Activated CD8-positive, alpha-beta memory T cell treated with anti-CD3 and anti-CD28 coated beads, Interleukin-2, amount 50 U/mL, for 48 hours (primary cell): ENCODE measurements at regions not wholly inside any gene's neighbourhood (a gene's known extent, or its start where the extent isn't known, plus 50 kb on each side); places are given as distances from the start of the nearest gene placed in this dataset.
"Not testable (repeated sequence)": the region's sequence is repeated elsewhere in the genome, so short reads cannot be mapped to it uniquely, and the experiment has no call there.

ENCODE experiments used
- DNase-seq: peaks from one replicate; pipeline ENCODE4 v3.0.0-alpha.2; 2020

DNA sequence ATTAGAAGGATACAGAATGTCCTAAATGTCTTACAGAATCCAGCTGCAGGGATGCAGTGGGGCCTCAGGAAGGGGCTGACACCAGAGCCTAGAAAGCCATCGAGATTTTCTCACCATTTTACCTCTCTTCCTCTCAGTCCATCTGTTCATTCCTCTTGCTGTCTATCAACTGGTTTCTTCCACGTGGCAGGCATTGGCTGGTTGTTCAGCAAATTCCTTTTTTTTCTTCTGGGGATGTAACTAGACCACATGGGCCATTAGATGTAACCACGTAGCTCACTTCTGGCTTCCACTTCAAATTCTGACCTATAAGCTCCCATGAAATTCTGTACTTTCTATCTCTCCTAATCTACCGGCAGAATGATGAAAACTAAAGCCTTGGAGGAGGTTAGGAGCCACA is 93.6 kb upstream of the MTAP start:
- DNase-seq, result no peak

- peak; percentile 82 for DNase-seq
These were observed 92.9 kb upstream of the MTAP start for GRCh38 chr9:21709464-21710058.

- no peak for DNase-seq
These were observed 91.8 kb upstream of the MTAP start for GRCh38 chr9:21710548-21711191.

DNA sequence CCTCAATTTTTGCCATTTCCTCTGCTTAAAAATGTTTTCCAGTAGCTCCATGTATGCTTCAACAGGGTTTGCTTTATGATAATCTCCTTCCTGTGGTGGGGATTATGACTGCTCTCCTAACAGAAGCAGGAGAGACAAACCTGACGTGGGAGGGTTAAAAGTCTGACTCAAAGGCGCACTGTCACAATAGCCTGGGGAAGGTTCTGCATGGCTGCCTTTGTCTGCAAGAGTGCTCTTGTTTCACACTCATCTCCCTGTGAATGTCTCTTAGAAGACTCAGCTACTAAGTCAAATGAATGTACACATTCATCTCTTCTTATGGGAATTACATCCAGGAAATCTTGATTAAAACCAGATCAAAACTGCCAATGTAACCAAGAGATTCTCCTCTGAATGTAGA is 90.9 kb upstream of the MTAP start:
- no peak for DNase-seq

DNA sequence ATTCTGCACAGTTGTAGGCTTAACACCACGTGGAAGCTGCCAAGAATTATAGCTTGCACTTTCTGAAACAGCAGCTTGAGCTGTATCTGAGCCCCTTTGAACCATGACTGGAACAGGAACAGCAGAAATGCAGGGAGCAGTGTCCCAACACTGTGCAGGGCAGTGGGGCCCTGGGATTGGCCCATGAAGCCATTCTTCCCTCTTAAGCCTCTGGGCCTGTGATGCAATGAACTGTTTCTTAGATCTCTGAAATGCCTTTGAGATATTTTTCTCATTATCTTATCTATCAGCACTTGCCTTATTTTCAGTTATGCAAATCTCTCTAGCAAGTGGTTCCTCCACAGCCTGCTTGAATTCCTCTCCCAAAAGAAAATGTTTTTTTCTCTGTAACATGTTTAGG is 87.0 kb upstream of the MTAP start:
- DNase-seq, result no peak

DNA sequence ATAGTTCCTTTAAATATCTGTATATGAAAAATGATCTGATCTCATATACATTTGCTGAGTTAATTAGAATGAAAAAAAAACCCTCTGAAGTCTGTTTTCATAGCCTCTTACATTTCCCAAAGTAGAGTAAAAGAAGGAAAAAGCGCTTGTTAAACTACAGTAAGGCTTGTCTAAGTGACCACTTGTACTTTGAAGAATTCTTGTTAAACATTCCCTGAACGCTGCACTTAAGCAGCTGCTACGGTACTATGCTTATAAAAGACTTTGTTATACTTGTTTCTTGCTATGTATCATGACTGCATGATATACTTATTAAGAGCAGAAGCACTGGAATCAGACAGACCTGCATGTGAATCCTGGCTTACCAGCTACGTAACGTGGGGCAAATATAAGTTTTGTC is 81.7 kb upstream of the MTAP start:
- DNase-seq, result no peak

- DNase-seq, result not testable (repeated sequence)
These were observed 75.0 kb upstream of the MTAP start for GRCh38 chr9:21727411-21727810.

DNA sequence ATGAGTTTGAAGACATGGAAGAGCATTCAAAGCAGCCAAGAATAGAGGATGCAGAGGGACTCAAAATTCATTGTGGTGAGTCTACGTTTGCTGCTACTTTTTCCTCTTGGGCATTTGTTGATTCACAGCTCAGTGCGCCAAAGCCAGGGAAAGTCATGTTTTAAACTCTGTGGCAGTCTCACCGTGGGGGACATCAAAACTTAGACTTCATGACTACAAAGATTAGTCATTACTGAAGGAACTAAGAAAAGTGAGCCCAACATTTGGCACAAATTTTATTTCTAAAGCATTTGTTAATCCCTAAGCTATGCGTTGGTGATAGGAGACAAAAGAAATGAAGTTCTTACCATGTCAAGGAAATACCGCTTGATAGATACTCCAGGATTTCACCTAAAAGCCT is 73.7 kb upstream of the MTAP start:
- no peak for DNase-seq

DNA sequence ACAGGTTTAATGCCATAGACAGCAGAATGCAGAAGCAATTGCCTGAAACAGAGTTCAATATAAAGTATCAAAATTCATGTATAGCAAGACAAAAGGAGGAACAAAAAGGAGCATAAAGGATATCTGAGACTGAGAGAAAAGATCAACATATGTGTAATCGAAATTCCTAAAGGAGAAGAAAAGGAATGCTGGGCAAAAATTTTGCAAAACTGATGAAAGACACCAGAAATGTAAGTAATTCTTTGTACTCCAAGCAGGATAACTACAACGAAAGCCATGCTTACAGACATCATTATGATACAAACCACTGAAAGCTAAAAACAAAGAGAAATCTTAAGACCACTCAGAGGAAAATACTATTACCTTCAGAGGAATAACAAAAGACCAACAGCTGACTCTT is 72.8 kb upstream of the MTAP start:
- no peak for DNase-seq

DNA sequence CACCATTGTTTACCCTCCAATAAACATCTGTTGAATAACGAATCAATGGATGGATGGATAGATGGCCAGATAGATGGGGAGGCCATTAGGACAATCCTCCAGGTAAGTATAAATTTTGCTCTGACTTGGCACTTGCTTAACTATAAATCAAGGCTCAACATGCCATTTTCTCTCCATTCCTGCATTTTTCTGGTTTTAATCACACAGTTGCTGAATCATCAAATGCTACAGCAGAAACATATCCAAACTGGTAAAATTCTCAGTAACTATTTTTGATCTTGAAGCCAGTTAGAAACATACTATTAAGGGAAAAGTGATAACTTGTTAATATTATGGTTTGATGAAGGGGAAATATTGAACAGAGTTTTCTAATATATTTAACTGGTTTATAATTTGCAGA is 71.5 kb upstream of the MTAP start:
- DNase-seq, result no peak

GRCh38 chr9:21741151-21741550 is 61.3 kb upstream of the MTAP start:
- no peak for DNase-seq

GRCh38 chr9:21744320-21744719 is 58.1 kb upstream of the MTAP start:
- no peak for DNase-seq

- no peak for DNase-seq
These were observed 57.6 kb upstream of the MTAP start for GRCh38 chr9:21744841-21745240.

GRCh38 chr9:21746550-21746949 is 55.9 kb upstream of the MTAP start:
- no peak for DNase-seq

GRCh38 chr9:21747175-21747574 is 55.3 kb upstream of the MTAP start:
- DNase-seq, result no peak

DNA sequence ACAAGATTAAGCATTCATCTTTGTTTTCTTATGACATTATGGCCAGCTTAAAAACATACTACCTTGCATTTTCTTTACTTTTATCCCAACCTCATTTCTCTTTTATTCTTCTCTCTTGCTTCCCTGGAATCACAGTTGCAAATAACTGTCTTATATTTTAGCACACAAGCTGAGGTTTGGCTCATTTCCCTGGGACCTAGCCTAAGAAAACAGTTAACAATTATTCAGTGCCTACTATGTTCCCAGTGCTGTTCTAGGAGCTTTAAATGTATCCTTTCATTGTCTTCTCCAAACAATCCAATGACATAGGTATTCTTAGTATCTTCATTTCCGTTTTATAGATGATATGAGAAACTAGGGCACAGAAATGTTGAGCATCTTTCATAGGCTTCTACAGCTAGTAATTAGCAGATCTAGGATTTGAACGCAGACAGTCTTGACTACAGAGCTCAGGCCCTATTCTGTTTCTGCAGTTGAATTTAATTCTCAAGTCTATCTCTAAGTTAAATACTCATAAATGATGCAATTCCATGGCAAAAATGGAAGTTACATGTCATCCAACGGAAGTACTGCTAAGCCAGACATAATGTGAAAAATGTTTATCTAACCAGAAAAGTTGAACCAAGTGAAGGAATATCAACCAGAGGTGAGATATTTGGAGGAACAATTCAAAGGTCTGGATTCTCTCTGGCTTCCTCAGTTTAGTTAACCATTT is 52.3 kb upstream of the MTAP start:
- DNase-seq, result no peak

DNA sequence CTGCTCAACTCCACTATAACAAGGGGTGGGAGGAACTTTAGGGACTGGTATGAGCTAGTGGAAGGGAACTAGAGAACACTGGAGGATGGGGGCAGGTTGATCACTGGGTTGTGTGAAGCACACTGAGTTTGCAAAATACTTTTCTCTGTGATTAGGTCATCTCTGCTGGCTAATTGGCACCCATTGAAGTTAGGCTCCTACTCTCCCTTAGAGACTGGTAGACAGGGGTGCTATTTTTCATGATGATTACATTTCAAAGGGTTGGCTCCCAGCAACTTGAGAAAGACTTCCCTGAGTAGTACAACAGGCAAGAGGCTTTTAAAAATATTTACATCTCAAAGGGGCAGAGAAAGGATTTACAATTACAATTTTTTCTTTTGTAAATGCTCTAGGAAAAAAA is 50.4 kb upstream of the MTAP start:
- DNase-seq, result no peak
